ENCODE measurements at regions not wholly inside any gene's neighbourhood (a gene's known extent, or its start where the extent isn't known, plus 50 kb on each side); places are given as distances from the start of the nearest gene placed in this dataset.
"Not testable (repeated sequence)": the region's sequence is repeated elsewhere in the genome, so short reads cannot be mapped to it uniquely, and the experiment has no call there.

DNA sequence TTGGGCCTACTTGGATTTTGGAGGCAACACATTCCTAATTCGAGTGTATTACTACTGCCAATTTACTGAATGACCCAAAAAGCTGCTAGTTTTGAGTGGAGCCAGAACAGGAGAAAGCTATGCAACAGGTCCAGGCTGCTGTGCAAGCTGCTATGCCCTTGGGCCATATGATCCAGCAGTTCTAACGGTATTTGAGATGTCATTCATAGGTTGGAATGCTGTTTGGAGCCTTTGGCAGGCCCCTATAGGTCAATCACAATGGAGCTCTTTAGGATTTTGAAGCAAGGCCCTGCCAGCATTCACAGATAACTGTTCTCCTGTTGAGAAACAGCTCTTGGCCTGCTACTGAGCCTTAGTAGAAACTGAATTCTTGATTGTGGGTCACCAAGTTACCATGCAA lies 368.7 kb downstream of the CDH19 start:
- ChIA-PET POLR2A (no interaction called here), CTCF (no interaction called here)
- Histone ChIP-seq H3K9me3 (no peaks in the 10 kb centered on the region), H3K4me2 (no peak overlapping the region), H3K4me3 (no peak overlapping the region), H3K27ac (no peak overlapping the region), H3K4me1 (no peaks in the 10 kb centered on the region)
- DNase-seq (ENCODE audit: low read depth in 1 of 2, low spot score in 1 of 2) (no peak), ATAC-seq (no peak), FAIRE-seq (no peak)
- no peak for TF ChIP-seq PBX3 (IDR thresholded peaks at IDR 0.05)
- TF ChIP-seq EP300 (IDR thresholded peaks at IDR 0.05): no peak
- TF ChIP-seq RNF2 (IDR thresholded peaks at IDR 0.05; ENCODE audit: borderline replicate concordance, low read depth): no peak
- TF ChIP-seq RARB (CRISPR knock-in tag; IDR thresholded peaks at IDR 0.05): no peak
- no peak for TF ChIP-seq CBX8 (IDR thresholded peaks at IDR 0.05)
- TF ChIP-seq ELK1 (IDR thresholded peaks at IDR 0.05; ENCODE audit: low read depth, low read length): no peak
- no peak for TF ChIP-seq CHD4 (IDR thresholded peaks at IDR 0.05; ENCODE audit: borderline replicate concordance)
- no peak for TF ChIP-seq TP53 (CRISPR knock-in tag; IDR thresholded peaks at IDR 0.05)
- no peak for TF ChIP-seq EHMT2 (IDR thresholded peaks at IDR 0.05; ENCODE audit: low read depth)
- no peak for TF ChIP-seq ZC3H11A (IDR thresholded peaks at IDR 0.05)
- TF ChIP-seq ZNF302 (CRISPR knock-in tag; IDR thresholded peaks at IDR 0.05): no peak
- no peak for TF ChIP-seq SMC3 (IDR thresholded peaks at IDR 0.05)
- TF ChIP-seq JUN (IDR thresholded peaks at IDR 0.05): no peak
- no peak for TF ChIP-seq MAX (IDR thresholded peaks at IDR 0.05)
- no peak for TF ChIP-seq SREBF2 (IDR thresholded peaks at IDR 0.05)
- no peak for TF ChIP-seq HMGXB4 (CRISPR knock-in tag; IDR thresholded peaks at IDR 0.05; ENCODE audit: borderline replicate concordance)
- TF ChIP-seq MYC (IDR thresholded peaks at IDR 0.05; ENCODE audit: borderline replicate concordance, low read length): no peak
- no peak for TF ChIP-seq HEYL (CRISPR knock-in tag; IDR thresholded peaks at IDR 0.05)
- no peak for TF ChIP-seq HOXB13 (CRISPR knock-in tag; IDR thresholded peaks at IDR 0.05; ENCODE audit: low read depth)
- 6% methylated on average over 2 of the region's 2 CpGs for WGBS (ENCODE audit: missing lambda C conversion rate)

DNA sequence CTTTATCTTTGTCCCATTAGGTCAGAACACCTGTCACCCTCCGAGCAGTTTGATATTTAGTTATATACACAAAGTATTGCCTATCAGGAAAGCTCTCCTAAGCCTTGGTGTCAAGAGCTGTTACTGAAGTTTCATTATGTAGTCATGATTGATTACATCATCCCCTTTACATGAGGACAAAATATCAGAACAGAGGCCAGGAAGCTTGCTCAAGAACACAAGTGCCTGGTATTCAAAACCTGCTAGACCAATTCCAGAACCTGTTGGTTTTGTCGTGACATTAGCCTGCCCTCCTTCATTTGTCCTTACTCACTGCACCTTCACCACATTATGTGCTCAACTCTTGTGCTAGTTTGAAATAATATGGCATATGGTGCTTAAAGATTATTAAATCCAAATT lies 377.1 kb downstream of the CDH19 start:
- H3K9me3 ChIP-seq: no peaks in the 10 kb centered on the region
- ChIA-PET CTCF (no interaction called here), POLR2A (no interaction called here)
- H3K4me3 ChIP-seq: no peak overlapping the region
- no peak for TF ChIP-seq NR3C1 (IDR thresholded peaks at IDR 0.05)
- TF ChIP-seq EP300 (IDR thresholded peaks at IDR 0.05): no peak
- no peak for TF ChIP-seq MAZ (IDR thresholded peaks at IDR 0.05; ENCODE audit: borderline replicate concordance, low read depth, low read length)
- no peak for TF ChIP-seq RARB (CRISPR knock-in tag; IDR thresholded peaks at IDR 0.05)
- TF ChIP-seq HEYL (CRISPR knock-in tag; IDR thresholded peaks at IDR 0.05): no peak
- no peak for TF ChIP-seq RFX5 (IDR thresholded peaks at IDR 0.05)
- TF ChIP-seq RNF2 (IDR thresholded peaks at IDR 0.05; ENCODE audit: borderline replicate concordance, low read depth): no peak
- no peak for TF ChIP-seq EHF (CRISPR knock-in tag; IDR thresholded peaks at IDR 0.05)
- TF ChIP-seq RAD21 (conservative IDR thresholded peaks at IDR 0.05 in 1 of 2, IDR thresholded peaks at IDR 0.05 in 1 of 2): no peak
- no peak overlapping the region for H3K4me2 ChIP-seq
- DNase-seq (ENCODE audit: low read depth in 1 of 2, low spot score in 1 of 2) (no peak), ATAC-seq (no peak), FAIRE-seq (no peak)
- no peaks in the 10 kb centered on the region for H3K4me1 ChIP-seq
- H3K27ac ChIP-seq: no peak overlapping the region
- 21% methylated on average over 2 of the region's 2 CpGs for WGBS (ENCODE audit: missing lambda C conversion rate)

DNA sequence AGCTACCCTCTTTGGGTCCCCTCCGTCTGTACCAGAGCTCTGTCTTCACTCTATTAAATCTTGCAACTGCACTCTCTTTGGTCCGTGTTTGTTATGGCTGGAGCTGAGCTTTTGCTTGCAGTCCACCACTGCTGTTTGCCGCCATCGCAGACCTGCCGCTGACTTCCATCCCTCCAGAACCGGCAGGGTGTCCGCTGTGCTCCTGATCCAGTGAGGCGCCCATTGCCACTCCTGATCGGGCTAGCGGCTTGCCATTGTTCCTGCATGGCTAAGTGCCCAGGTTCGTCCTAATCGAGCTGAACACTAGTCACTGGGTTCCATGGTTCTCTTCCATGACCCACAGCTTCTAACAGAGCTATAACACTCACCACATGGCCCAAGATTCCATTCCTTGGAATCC lies 380.6 kb downstream of the CDH19 start:
- H3K27ac ChIP-seq; H3K4me3 ChIP-seq; POLR2A ChIA-PET; DNase-seq (ENCODE audit: low read depth in 1 of 2, low spot score in 1 of 2); H3K9me3 ChIP-seq; ATAC-seq; H3K4me2 ChIP-seq; FAIRE-seq; H3K4me1 ChIP-seq: not testable (repeated sequence)
- CTCF ChIA-PET: interaction anchor here (0.8 to 1.6 kb wide), 2 partner anchors 100 to 1455 kb away, joined by 3 read pairs; no protein-coding TSS in a partner anchor
- WGBS (ENCODE audit: missing lambda C conversion rate): 61% methylated on average over 11 of the region's 12 CpGs

Measured in A549 (cell line).